DOHH2 (cell line): ENCODE measurements at regions not wholly inside any gene's neighbourhood (a gene's known extent, or its start where the extent isn't known, plus 50 kb on each side); places are given as distances from the start of the nearest gene placed in this dataset.

Experiments used
- CTCF ChIP-seq: fragments of 200-600 bp; sonication (generic); IDR thresholded peaks from one replicate; pipeline ENCODE4 v1.5.1; 2014; ENCODE audit warnings: antibody characterized with exemption, mild to moderate bottlenecking, low read depth, low read length; ENCODE audit not compliant: poor library complexity, severe bottlenecking
- EZH2phosphoT487 ChIP-seq: fragments of 200-600 bp; sonication (generic); IDR thresholded peaks from 2 replicates; pipeline ENCODE4 v1.6.1; 2017; ENCODE audit warnings: borderline replicate concordance, mild to moderate bottlenecking, antibody characterized with exemption, low read length, moderate library complexity, mixed read lengths

DNA sequence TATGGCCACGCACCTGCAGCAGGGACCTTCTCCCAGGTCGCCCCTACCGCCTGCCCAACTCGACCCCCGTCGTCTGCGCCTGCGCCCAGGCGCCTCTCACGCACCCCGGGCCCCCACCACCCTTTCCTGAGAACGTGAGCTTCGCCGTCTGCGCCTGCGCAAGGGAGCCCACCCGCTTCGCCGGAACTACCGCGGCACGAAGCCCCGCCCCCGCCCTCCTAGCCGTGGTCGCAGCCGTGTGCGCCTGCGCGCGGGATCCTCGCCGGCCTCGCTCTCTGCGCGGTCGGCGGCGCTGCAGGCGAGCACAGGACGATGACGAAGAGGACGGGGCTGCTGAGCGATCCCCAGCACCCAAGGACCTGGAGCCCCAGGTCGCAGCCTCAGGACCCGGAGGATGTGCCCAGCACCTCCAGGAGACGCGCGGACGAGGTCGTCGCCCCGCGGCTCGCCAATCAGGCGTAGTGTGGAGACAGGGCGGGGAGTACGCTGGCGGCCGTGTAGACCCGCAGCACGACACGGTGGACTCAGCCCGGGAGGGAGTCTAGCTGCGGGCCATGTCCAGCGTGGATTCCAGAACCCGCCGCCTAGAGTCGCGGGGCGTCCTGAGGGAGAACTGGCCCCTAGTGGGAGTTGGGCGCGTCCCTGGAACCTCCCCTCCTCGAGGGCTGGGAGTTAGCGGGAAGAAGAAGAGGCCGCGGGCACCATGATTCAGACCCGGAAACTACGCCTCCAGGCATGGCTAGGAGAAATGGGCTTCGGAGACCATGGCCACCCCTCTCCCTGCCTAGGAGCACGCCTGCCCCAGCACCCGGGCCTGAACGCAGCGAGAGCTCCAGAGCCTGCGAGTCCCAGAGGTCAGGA is 1120.8 kb upstream of the TMEM132C start:
- TF ChIP-seq CTCF (no peak), EZH2phosphoT487 (no peak)
